ENCODE measurements at regions not wholly inside any gene's neighbourhood (a gene's known extent, or its start where the extent isn't known, plus 50 kb on each side); places are given as distances from the start of the nearest gene placed in this dataset.
"Not testable (repeated sequence)": the region's sequence is repeated elsewhere in the genome, so short reads cannot be mapped to it uniquely, and the experiment has no call there.

DNA sequence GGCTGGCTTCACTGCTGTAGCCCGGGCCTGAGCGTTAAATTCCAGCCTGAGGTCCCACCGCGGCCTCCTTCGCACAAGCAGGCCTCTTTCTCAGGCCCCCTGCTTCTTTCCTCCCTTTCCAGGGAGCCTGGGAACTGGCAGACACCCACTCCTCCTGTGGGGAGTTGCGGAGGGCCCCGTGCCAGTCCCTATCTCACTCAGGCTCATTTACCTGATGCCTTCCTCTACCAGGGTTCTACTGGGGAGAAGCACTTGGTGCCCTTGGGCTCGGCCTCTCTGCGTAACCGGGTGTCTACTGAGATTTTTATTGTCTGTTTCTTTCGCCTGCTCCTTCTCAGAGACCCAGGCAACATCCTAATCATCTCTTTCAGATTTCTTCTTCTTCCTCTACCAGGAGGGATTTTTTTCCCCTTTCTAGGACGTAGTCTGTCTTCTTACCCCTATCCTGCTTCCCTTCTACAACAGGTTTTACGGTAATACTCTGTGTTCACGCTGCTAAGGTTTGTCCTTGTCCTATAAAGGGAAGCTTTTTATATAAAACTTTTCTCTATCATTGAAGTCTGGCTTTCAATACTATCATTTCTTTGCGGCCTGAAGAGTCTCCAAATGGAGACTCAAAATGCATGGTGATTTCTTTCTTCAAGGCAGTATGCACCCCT, 135.4 kb upstream of the GPR12 start:
- DNase-seq (ENCODE audit: low read depth in 2 of 2) = no peak

DNA sequence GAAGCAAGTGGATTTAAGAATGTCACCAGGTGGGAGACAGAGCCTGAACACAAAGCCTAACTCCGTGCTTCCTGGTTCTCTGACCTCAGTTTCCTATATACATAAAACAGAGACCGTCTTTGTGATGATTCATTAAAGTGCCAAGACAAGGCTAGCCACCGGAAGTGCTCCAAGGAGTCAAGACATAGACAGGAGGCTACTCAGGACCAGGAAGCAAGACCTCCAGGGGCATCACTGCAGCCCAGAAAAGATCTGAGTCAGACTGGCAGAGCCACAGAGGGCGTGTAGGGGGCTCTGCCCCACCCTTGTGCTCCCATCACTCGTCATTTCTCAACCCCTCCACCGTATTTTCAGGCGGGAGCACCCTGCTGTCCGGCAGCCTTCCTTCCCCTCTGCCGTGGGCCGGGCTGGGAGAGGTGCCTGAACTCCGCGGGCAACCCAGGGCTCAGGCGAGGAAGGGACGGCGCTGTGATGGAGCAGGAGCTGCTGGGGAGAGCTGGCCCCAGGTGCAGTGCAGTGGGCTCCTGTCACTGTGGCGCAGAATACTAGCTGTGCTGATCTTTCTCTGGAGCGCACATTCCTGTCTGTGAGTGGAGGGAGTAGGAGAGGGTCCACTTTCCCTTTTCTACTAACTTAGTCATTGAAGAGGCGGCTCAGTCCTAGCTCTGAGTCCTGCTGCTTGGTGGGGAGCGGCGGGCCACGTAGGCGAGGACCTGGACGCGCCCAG, 134.7 kb upstream of the GPR12 start:
- no peak for DNase-seq (ENCODE audit: low read depth in 2 of 2)

DNA sequence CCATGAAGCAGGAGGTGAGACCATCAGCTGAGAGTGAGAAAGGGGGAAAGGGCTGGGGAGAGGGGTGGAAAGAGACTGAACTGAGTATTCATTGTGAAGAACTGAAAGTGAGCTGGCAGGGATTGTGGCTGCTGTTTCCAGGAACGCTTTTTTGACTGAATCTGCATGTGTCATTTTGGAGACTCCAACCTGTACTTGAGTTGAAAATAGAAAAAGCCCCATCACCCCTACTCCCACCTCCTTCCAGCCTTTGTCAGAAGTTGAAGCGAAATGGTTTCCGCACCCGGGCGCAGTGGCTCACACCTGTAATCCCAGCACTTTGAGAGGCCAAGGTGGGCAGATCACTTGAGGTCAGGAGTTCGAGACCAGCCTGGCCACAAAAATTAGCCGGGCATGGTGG, 128.0 kb upstream of the GPR12 start:
- no peak for DNase-seq (ENCODE audit: low read depth in 2 of 2)

DNA sequence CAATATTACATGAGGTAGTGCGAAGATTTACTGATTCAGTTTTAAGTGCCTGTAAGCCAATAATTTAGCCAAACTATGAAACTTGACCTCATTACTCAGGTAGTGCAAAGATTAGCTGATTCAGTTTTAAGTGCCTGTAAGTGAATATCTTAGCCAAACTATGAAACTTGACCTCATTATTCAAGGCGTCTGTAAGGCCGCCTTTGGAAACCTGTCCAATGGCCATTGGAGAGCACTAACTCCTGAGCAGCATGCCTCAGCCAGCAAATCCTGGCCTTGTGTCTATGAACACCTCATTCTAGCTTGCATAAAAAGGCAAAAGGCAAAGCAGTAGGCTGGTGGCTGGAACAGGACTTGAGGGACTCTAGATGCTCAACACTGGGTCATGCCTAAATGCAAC, 127.0 kb upstream of the GPR12 start:
- DNase-seq (ENCODE audit: low read depth in 2 of 2) = no peak

DNA sequence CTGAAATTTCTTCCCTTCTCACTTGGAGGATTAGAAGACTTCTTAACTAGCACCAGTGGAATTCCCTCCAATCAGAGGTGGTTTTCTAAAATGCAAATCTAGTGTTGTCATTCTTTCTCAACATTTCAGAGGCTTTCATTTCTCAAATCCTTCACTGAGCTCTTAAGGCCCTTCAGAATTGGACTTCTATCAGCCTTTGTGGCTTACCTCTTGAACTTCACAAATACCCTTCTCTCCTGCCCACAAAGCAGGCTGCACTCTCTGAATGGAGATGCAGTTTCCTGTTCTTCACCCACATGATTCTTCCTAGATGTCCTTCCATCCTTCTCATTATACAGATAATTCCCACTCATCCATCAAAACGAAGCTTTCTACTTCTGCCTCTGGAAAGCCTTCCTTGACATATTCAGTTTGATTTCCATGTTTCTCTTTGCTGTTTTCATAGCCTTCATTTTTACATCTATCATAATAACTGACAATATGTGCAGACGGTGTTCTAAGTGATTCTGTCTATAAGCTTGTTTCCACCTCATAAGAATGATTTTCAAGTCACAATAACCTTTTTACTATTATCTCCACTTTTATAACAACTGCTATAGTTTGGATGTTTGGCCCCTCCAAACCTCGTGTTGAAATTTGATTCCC, 123.1 kb upstream of the GPR12 start:
- no peak for DNase-seq (ENCODE audit: low read depth in 2 of 2)

DNA sequence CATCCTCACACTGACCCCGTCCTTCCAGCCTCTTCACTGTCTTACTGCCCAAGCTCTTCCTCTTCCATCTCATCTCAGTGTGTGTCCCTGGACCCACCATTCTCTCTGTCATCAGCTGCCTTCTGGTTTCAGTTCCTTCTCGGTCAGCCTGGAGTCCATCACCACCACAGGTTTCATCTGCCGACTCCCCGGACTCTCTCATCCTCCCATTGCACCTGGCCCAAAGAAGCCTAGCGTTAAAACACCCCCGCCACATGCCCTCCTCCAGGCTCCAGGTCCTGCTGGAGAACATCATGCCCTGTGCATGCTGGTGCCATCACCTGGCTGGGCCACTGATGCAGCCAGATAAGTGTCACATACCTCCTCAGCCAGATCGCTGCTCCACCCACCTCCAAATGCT, 122.1 kb upstream of the GPR12 start:
- DNase-seq (ENCODE audit: low read depth in 2 of 2) = no peak

DNA sequence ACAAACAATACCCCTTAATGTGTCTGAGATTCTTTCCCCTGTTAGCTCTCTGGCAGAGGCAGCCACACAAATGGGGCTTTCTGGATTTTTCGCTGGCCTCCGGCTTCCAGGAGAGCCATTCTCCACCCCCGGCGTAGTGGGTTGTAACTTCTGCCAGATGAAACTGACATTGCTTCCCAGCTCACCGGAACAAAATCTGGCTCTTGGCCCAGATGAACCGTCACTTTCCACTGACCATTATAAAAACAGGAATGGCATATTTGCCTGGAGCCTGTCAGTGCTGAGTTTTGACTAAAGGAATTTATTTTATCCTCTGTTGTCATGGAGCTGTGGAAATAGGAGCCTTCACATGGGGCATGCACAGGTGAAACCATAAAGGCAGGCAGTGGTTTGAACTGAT, 120.6 kb upstream of the GPR12 start:
- DNase-seq (ENCODE audit: low read depth in 2 of 2) = no peak

DNA sequence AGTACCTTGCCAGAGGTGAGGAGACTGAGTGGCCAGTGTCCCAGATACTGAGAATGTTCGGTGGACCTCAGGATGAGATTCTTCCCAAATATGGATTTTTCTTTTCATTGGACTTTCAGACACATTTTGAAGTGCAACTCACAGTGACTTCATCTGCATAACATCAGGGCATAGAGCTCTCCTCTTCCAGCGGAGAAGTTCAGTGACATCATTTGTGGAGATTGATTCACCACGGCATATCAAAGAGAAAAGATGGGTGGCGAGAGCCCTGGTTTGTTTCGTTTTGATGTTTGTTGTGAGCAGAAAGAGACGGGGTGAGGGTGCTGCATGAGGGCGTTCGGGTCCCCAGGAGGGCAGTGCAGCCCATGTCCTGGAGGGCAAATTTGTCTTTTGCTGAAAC, 120.1 kb upstream of the GPR12 start:
- DNase-seq (ENCODE audit: low read depth in 2 of 2) = no peak

DNA sequence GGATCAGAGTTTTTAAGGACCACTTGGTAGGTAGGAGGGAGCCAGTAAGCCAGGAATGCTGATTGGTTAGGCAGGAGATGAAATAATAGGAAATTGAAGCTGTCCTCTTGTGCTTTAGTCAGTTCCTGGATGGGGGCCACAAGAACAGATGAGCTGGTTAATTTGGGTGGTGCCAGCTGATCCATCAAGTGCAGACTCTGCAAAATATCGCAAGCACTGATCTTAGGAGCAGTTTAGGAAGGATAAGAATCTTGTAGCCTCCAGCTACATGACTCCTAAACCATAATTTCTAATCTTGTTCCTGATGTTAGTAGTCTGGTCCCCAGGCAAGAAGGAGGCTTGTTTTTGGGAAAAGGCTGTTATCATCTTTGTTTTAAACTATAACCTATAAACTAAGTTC, 117.9 kb upstream of the GPR12 start:
- DNase-seq (ENCODE audit: low read depth in 2 of 2) = no peak

DNA sequence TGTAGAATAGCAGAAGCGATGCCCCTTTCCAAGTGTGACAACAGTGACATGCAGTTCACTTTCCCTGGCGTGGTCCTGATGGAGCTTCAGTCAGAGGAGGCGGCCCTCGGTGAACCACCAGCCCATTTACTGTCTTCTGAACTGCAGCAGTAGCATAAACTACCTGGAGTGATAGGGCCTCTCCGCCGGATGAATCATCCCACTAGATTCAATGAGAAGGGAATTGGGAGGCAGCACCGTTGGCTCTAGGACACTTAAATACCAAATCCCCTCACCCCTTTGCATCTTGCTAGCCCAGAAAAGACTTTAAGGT, 112.8 kb upstream of the GPR12 start:
- DNase-seq (ENCODE audit: low read depth in 2 of 2) = no peak

DNA sequence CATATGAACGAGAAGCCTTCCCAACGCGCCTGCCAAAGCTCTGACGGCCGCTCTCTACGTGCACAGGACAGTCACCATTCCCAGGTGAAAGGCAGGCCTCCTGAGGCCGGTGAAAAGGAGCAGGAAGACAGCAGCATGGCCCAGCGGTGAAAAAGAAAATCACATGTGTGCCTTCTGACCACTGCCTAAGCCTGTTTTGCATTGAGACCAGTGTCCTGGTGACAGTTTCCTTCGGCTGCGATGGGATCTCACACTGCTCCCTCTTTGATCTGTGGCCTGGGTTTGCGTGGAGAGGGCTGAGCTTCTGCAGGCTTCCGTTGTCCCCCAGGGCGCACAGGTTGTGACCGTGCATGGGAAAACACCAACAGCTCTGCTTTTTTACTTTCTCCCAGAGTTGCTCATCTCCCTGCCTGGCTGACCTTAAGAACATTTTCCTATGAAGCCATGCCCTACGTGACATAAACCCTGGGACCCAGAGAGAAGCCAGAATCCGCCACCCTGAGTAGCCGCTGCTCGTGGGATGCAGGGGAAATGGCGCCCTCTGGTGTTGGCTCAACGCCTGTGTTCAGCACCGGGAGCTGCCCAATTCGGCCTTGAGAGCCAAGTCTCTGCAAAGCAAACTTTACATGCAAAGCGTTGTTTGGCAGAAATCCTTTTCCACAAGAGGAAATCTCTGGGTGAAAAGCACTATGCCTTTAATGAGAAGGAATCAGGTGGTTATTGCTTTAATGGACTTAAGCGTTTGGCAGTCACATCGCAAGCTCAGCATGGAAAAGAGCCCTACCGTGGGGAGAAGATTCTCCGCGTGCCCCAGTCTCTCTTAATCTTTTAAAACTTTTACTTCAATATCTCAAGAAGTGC, 112.2 kb upstream of the GPR12 start:
- DNase-seq (ENCODE audit: low read depth in 2 of 2) = peak; percentile 26 to 42

DNA sequence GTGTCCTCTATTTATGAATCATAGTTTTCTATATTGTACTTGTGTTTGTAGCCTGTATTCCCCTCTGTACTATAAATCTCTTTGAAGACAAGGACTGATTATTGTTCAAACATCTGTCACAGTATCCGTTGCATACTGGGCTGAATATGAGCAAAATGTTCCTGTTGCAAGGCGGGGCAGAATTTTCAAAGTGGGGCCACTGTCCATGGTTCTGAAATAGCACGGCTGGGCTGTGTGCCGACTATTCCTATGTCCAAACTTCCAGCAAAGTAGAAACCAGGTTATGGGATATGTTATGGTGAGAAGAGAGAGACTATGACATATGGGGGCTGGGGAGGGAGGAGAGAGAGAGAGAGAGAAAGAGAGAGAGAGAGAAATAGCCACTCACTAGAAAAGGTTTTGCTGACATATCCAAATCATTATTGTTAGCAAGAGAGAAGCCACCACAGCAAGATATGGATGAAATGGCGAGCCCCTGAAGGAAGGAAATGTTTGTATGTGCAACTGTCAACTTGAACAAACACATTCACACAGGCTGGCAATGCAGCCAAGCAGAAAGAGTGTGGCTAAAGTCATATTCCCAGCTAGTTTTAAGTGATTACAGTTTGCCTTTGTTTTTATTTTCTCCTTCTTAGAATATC, 107.0 kb upstream of the GPR12 start:
- no peak for DNase-seq (ENCODE audit: low read depth in 2 of 2)

DNA sequence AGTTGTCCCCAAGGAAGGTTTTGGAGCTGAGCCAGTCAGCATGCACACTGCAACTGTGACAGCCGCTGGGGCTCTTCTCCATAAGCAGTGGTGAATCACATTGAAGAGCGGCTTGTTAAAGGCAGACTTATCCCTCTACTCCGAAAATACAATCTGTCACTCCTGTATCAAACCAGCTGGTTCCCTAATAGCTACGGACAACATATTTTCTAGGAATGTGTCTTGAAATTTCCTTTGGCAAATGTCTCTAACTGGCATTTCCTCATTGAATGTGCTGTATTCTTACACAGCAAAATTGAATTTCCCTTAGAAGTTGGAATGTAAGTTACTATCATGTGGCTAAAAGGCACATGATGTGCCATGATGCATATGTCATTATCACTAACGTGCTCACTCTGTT, 104.0 kb upstream of the GPR12 start:
- no peak for DNase-seq (ENCODE audit: low read depth in 2 of 2)

DNA sequence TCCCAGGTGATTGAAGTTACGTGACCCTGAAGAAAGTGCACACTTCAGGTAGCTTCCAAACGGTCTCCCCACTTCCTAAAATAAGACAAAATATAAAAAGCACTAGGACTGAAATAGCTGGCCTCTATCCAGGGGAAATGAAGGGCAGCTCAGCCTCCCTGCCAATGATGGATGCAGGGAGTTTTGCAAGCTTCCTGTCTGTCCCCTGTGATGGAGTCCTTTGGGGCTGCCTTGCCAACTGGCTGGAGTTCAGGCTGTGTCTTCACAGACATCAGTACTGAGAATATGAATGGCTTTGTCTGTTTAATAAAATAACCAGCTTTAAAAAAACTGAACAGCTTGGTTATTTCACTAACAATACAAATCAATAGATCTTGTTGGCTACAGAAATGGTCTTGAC, 101.4 kb upstream of the GPR12 start:
- DNase-seq (ENCODE audit: low read depth in 2 of 2) = no peak

DNA sequence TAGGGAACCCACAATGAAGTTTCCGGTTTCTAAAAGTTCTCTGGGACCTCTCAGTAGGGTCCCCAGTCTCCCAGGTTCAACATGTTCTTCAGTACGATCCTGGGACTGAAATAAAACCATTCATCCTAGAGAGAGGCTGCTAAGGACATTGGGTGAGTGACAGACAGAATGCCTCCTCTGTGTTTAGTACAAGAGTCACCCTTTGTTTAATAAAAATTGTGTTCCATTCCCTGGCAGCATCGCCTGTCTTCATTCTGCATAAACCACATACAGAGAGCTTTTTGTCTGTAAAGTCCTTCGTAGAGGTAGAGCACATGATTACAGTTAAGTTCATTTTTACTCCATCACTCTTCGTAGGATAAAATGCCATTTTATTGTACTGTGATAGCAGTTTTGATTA, 95.3 kb upstream of the GPR12 start:
- DNase-seq (ENCODE audit: low read depth in 2 of 2) = no peak

DNA sequence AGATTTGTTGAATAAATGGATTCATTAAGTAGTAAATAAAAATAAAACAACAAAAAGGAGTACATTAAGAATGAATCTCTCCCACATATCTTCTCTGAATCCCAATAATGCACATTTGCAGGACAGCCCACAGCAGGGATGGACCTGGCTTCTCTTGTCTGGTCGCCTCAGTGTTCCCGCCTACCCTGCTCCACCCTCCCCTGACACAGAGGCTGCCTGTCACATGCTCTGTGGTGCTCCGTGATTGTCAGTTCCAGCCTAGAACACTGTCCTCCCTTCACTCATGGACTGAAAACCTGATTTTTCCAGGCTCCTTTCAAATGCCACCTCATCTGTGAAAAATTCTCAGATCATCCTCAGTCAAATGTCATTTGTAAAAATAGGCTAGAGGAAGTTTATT, 94.5 kb upstream of the GPR12 start:
- no peak for DNase-seq (ENCODE audit: low read depth in 2 of 2)

DNA sequence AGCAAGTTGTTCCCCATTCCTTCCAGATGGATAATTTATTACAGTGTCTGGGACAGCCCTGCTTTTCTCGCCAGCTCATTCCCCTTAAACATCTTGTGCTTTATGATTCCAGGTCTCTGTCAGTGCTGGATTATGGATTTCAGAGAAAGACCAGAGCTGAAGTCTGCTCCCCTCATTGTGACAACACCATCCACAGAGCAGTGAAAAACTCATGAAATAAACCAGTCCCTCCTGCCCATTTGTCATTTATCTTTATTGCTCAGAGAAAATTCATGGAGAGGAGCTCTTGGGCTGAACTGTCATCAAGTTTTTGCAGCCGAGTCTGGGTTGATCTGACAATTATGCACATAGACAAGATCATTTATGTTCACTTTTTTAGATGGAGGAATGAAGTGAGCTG, 92.7 kb upstream of the GPR12 start:
- DNase-seq (ENCODE audit: low read depth in 2 of 2) = no peak

DNA sequence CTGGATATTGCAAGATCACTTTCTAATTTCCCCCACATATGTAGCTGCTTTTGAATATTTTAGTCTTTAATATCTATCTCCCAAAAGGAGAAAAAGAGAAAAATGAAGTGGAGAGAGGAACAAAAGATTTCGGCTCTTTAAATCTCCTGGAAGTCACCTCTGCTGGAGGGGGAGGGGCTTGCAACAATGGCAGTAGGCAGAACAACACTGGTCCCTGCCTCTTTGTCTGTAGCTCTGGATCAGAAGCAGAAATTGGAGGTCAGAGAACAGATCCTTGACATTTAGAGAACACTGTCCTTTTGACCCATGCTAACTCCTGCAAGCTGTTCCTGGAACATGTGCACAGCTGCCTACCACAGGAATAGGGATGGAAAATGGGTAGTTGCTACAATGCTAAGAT, 86.7 kb upstream of the GPR12 start:
- no peak for DNase-seq (ENCODE audit: low read depth in 2 of 2)

DNA sequence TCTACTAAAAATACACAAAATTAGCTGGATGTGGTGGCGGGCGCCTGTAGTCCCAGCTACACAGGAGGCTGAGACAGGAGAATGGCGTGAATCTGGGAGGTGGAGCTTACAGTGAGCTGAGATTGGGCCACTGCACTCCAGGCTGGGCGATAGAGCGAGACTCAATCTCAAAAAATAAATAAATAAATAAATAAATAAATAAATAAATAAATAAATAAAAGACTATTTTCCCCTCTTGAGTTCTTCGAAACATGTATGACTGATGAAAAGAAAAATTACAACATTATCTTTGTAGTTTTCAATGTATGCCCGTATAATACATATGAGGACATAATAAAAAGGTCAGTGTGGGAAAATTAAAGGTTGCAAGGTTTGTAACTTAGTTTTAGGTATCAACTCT, 84.5 kb upstream of the GPR12 start:
- DNase-seq (ENCODE audit: low read depth in 2 of 2) = not testable (repeated sequence)

DNA sequence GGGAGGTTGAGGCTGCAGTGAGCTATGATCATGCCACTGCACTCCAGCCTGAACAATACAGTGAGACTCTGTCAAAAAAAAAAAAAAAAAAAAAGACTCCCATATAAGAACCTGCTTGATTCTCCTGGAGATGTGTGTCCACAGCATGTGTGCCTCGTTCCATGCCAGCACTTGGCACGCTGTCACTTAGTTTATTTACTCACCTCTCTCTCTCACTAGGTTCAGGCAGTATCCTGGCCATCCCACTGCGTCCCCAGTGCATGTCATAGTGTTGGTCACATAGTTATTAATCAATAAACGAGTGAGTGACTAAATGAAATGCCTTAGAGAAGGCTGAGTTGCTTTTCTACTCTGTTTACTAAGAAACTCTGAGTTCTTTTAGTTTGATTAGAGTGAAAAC, 79.1 kb upstream of the GPR12 start:
- DNase-seq (ENCODE audit: low read depth in 2 of 2) = no peak

DNA sequence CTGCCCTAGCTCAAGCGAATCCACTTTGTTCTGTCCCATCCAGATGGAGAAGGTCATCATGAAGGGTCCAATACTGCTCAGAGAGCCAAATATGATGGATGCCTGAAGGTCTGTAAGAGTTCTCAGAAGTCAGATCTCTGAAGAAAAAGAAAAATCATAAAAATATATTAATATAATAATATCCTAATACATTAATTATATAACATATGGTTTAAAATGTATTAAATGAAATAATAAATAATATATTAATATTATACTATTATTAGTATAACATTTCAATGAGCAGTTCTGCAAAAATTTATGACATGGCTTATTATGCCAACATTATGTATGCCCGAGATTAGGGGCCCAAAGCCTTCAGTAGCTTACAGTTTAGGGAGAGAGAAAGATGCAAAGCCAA, 78.2 kb upstream of the GPR12 start:
- DNase-seq (ENCODE audit: low read depth in 2 of 2) = no peak

DNA sequence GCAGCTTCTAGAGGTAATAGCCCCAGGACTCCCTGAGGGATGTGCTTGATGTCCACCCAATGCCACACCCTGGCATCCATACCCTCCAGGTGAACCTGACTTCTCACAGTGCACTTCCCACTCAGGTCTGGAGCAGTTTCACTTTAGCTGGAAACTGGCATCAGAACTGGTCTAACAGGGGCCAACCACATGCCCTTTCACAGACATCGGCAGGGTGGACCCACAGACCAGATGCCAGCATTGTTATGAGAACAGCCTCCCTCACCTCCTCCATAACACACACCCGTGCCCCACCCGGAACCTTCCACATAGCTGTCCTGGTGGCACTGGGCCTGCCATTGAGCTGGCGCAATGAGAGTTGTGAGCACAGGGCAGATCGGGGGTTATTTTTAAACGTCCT, 77.4 kb upstream of the GPR12 start:
- no peak for DNase-seq (ENCODE audit: low read depth in 2 of 2)
